ENCODE measurements at regions not wholly inside any gene's neighbourhood (a gene's known extent, or its start where the extent isn't known, plus 50 kb on each side); places are given as distances from the start of the nearest gene placed in this dataset.

- TF ChIP-seq GATA2 (IDR thresholded peaks at IDR 0.05; ENCODE audit: low read depth, low read length) (no peak), GATA3 (IDR thresholded peaks at IDR 0.05; ENCODE audit: low read depth, low read length) (no peak)
Measured at GRCh38 chr4:106801386-106801785, 234.7 kb downstream of the DKK2 start.

Data from SH-SY5Y (cell line).